Activated CD4-positive, alpha-beta T cell treated with anti-CD3 and anti-CD28 coated beads, Interleukin-2, amount 50 U/mL, for 48 hours (primary cell): ENCODE measurements at regions not wholly inside any gene's neighbourhood (a gene's known extent, or its start where the extent isn't known, plus 50 kb on each side); places are given as distances from the start of the nearest gene placed in this dataset.

ENCODE experiments used
- DNase-seq, 2 experiments: peaks; one replicate each; pipeline ENCODE4 v3.0.0-alpha.2; 2020

DNA sequence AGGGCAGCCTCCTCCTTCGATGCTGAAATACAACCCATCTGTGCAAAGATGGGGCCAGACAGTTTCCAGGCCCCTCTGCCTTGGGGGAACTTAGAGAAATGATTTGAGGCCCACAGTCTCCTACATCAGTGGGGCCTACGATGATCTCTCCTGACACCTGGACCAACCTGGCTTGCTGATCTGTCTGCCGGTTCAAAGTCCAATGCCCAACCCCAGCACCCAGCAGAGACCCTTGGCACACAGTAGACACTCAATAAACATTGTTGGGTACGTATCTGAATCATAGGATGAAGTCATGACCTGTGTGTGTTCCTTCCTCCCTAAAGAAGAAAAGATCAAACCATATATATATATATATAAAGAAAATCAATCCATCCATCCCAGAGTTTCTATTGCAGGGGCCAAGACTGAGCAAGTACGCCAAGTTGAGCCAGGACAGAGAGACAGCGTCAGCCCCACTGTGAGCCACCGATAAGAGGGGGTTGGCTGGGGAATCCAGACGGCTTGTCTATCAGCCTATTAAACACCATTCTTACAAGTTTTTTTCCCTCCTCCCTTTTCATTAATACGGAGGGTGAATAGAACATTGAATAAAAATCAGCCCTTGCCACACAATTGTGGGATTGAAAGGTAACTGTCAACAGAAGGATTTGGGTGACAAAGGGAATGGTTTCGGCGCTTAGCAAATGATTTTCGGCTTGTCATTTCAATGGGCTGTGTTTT, 244.1 kb downstream of the MN1 start:
- DNase-seq: no peak

DNA sequence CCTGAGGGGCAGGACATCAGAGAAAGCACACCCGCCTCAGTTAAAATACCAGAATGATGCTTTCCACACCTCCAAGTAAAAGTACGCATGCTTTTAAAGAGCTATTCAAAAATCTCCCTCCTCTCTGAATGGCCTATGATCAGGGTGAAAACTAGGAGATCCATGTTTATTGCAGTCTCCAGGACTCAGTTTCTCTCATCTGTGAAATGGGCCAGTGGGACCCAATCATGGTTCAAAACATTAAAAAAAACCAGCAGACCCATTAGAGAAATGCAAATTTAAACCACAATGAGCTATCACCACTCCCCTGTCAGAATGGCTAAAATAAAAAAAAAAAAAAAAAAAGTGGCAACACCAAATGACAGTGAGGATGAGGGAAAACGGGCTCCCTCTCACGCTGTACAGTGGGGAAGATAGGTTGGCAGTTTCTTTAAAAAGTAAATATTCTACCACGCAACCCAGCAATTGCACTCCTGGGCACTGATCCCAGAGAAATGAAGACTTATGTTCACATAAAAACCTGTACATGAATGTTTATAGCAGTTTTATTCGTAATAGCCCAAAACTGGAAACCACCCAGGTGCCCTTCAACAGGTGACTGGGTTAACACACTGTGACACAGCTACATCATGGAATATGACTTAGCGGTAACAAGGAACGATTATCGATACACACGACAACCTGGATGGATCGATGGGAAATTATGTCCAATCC, 242.7 kb downstream of the MN1 start:
- DNase-seq: no peak

DNA sequence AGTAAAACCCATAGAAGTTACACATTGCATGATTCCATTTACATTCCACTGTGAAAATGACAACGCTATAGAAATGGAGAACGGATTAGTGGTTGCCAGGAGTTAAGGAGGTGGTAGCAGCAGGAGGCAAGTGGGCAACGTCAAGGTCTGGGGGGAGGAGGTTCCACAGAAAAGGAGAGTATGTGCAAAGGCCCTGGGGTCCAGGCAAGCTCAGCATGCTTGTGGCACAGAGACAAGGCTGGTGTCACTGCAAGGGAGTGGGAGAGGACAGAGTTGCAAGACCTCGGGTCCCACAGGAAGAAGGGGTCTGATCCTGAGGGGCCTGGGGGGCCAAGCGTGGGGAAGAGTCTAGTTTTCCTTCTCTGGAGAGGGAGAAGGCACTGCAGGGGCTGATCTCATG, 240.8 kb downstream of the MN1 start:
- no peak for DNase-seq

GRCh38 chr22:27561286-27561904, 240.2 kb downstream of the MN1 start:
- DNase-seq: no peak

- DNase-seq: no peak
Measured at GRCh38 chr22:27564806-27565205, 236.8 kb downstream of the MN1 start.

DNA sequence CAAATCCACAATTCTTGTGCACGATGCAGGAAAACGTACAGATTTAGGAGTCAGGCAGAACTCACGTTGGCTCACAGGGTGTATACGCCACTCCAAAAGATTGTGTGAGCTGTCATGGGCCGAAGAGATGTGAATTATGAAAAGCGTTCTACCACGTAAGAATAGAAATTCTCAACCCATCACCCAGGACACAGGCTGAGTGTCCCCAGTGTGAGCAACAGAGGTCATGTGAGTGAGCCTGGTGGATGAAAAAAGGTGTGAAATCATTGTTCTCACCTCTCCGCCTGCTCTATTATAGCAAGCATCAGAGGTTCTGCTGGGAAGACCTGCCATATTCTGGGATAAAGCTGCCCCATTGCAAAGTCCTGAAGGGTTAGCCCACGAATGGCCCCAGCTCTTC, 235.0 kb downstream of the MN1 start:
- DNase-seq: no peak

DNA sequence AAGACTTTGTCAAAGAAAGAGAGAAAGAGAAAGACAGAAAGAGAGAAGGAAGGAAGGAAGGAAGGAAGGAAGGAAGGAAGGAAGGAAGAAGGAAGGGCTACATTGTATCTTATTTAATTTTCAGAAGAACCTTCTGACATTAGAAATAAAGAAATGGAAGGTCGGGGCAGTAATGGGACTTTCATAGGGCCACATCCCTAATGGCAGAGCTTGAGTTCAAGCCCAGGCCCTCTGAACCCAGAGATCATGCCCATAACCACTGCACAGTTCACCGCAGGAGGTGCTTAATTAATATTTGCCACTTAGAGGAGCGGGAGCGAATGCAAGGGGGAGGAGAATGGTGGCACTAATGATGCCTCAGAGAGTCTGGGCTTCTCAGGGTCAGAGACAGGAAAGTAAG, 233.3 kb downstream of the MN1 start:
- DNase-seq: no peak

GRCh38 chr22:27571463-27572277, 229.9 kb downstream of the MN1 start:
- no peak for DNase-seq

- DNase-seq: no peak
Measured at GRCh38 chr22:27572278-27572666, 229.3 kb downstream of the MN1 start.

DNA sequence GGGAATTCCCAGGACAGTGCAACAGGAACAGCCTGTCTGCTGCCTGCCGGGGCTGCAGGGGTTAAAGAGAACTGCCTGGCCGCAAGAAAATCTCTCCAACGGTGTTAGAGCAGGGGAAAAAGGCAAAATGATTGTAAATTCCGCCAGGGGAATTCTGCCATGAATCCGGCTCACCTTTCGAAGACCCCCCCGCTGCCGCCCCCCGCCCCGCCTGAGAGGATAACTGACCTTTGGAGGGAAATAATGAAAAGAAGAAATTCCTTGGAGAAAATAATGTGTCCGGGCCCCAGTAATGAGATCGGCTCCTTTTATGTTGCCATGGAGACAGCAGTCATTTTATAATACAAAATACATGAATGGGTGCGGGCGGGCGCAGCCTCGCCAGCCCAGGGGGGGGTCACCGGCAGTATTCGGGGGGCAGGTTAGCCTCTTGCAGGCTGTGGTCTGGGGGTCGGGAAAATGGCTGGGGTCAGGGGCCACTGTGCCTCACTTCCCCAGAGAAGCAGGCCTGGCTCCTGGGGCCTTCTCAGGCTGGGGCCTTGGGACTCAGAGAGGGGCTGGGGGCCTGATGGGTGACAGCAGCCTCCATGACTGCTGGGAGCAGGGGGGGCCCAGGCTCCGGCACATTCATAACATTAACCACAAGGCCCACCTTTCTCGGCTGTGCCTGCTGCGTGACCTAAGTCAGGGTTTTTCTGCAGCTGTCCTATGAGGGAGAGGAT, 228.1 kb downstream of the MN1 start:
- no peak for DNase-seq

DNA sequence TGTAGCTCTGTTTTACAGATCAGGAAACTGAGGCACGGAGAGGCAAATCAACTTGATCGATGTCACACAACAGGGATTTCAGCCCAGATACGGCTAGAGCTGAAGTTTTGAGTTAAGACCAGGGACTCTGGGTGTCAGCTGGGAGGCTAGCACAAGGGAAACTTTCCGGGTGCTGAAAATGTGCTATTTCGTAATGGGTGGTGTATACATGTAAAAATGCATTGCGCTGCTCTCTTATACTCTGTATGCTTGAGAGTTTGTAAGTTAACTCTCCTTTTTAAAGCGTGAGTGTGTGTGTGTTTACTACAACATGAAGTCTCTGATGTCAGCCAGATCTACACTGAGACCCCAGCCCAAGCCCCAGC, 227.6 kb downstream of the MN1 start:
- DNase-seq: no peak

DNA sequence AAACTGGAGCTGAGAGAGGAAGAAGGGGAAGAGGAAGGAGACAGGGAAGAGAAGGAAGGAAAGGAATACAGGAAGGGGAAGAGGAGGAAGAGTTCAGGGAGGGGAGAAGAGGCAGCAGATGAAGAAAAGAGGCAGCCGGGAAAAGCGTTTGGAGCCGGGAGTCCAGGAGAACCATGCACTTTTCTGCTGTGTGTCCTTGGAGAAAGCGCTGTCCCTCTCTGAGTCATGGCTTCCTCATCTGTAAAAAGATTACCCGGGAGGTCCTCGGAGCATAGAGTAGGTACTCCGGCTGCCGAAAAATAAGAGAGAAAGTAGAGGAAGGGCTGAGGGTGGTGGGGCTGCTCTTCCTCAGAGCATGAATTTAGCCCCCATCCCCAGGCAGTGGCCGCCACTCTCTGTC, 226.9 kb downstream of the MN1 start:
- DNase-seq: no peak

DNA sequence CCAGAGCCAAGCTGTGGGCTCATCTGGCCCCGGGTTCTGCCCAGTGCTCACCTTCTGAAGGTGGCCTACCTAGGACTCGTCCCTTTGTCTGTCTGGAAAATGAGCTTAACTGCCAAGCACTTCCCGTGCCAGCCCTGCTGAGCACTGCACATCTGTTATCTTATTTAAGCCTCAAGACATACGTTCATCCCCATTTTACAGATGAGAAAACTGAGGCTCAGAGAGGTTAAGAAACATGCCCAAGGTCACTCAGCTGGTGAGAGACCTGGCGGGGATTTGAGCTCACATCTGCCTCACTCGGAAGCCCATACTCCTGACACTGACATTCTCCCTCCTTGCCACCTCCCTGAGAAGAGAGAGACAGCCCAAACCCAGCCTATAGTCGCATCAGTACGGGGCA, 226.2 kb downstream of the MN1 start:
- DNase-seq: no peak

DNA sequence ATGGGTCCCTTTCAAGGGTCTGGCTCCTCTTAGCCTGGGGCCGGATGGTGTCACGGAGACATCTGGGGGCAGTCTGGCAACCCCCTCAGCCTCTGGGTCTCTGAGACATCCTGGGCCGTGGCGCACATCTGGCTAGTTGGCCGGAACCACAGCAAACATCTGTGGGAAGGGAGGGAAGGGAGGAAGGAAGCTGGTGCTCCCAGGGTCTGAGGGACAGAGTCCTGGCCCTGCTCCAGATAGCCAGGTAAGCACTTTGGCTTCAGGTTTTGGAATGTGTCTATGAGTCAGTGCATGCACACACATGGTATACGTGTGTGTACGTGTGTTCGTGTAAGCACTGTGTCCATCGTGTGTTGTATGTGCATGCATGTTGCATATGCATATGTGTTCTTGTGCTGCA, 225.1 kb downstream of the MN1 start:
- no peak for DNase-seq

DNA sequence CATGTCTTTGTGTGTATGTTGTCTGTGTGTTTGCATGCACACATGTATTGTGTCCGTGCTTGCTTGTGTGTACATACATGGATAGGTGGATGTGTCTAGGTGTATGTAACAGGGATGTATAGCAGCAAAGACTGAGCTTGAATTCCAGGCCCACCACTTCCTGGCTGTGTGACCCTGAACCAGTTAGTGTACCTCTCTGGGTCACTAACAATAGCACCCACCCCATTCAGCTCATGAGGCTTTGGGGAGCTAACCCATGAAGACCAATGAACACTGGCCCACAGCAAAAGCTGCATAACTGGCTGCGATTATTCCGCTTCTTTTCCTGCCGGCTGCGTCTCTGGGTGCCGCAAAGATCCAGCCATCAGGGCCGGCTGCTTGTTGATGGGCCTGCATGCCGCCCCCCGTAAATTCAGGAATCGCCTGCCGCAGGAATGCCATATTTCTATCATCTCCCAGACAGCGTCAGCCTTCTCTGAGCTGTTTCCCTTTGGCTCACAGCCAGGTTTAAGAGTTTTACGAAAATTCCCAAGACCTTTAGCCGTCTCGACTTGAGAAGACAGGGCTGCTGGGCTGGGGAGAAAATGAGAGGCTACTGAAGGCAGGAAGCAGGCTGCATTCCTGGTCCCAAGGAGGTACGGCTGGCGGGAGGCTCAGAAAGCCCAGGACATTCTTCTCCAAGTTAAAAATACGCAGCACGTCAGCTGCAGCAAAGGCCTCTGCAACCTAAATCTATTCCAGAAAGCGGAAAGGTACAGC, 224.6 kb downstream of the MN1 start:
- no peak for DNase-seq

DNA sequence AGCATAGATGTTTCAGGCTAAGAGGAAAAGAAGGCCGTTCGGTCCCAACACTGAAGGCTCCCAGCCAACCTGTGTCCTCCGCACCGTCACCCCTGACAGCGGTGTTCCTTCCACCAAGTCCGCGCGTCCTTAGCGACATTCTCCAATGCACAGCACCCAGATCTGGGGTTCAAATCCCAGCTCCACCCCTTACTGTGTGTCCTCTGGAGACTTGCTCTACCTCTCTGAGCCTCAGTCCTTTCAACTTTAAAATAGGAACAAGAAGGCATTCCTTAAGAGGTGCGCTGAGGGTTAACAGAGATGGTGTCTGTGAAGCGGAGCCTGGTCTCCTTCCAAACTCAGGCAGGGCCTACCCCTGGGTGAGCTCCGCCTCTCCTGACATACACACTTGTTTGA, 224.0 kb downstream of the MN1 start:
- no peak for DNase-seq

- DNase-seq: no peak
Measured at GRCh38 chr22:27578937-27579617, 222.5 kb downstream of the MN1 start.

- DNase-seq: no peak
Measured at GRCh38 chr22:27580311-27580897, 221.2 kb downstream of the MN1 start.

- DNase-seq: no peak
Measured at GRCh38 chr22:27581236-27581635, 220.3 kb downstream of the MN1 start.

GRCh38 chr22:27581688-27582087, 219.9 kb downstream of the MN1 start:
- no peak for DNase-seq

DNA sequence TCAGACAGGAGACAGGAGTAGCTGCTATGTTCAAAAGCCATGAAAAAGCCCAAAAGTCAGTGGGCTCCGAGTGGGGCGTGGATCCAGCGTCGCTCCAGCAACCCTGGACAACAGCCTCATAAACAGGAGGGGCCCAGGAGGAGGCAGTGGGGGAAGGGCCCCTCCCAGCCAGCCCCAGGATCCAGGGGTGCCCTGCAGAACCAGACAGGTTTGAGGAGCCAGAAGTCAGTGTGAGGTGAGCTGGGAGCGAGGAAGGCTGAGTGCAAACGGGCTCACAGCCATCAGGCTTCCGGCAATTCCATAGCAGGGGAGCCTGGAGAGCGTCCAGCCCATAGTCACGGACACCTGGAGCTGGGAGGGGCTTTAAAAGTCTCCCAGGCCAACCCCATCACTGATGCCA, 217.7 kb downstream of the MN1 start:
- no peak for DNase-seq
